SK-N-SH (cell line): ENCODE measurements at regions not wholly inside any gene's neighbourhood (a gene's known extent, or its start where the extent isn't known, plus 50 kb on each side); places are given as distances from the start of the nearest gene placed in this dataset.

Experiments used
- CTCF ChIP-seq: fragments of 200-600 bp; sonication (generic); IDR thresholded peaks from 2 replicates; pipeline ENCODE4 v1.6.1; 2017; ENCODE audit warnings: antibody characterized with exemption, mild to moderate bottlenecking, moderate library complexity
- ELF1 ChIP-seq: IDR thresholded peaks from 2 replicates; pipeline ENCODE4 v1.4.0; 2012
- MAX ChIP-seq: IDR thresholded peaks from 2 replicates; pipeline ENCODE4 v1.4.0; 2012; ENCODE audit warnings: low read depth
- NFIC ChIP-seq: IDR thresholded peaks from 2 replicates; pipeline ENCODE4 v1.4.0; 2012; ENCODE audit warnings: borderline replicate concordance
- NRF1 ChIP-seq: IDR thresholded peaks from 2 replicates; pipeline ENCODE4 v1.6.1; 2012; ENCODE audit warnings: low read depth, mild to moderate bottlenecking, low read length

GRCh38 chr11:20311444-20311843 is 52.1 kb upstream of the HTATIP2 start:
- TF ChIP-seq NFIC = no peak
- TF ChIP-seq MAX = no peak
- TF ChIP-seq CTCF = no peak
- TF ChIP-seq NRF1 = no peak
- no peak for TF ChIP-seq ELF1
